ENCODE measurements at regions not wholly inside any gene's neighbourhood (a gene's known extent, or its start where the extent isn't known, plus 50 kb on each side); places are given as distances from the start of the nearest gene placed in this dataset.

- no peaks in the 10 kb centered on the region for H3F3A ChIP-seq (ENCODE audit: insufficient read depth, low read length, poor library complexity, severe bottlenecking)
- no peaks in the 10 kb centered on the region for H3K36me3 ChIP-seq (ENCODE audit: insufficient read depth, low read length)
- H3K4me2 ChIP-seq (ENCODE audit: low read length) = peak overlapping the region; percentile 11
- H3K9me2 ChIP-seq (ENCODE audit: insufficient read depth, low read length) = no peaks in the 10 kb centered on the region
- H3K27me3 ChIP-seq (ENCODE audit: insufficient read depth, low read depth, low read length) = no peaks in the 10 kb centered on the region
- no peak overlapping the region for H3K9ac ChIP-seq (ENCODE audit: low read length)
- peak overlapping the region; percentile 34 for H3K27ac ChIP-seq (ENCODE audit: low read length)
- H2AFZ ChIP-seq (ENCODE audit: low read depth, low read length) = peak overlapping the region; percentile 12
- no peaks in the 10 kb centered on the region for H3K79me2 ChIP-seq (replicated peaks; ENCODE audit: insufficient read depth, low read length)
- H3K4me3 ChIP-seq (ENCODE audit: low read length) = peak overlapping the region; percentile 0
- no peak for TF ChIP-seq MXI1 (conservative IDR thresholded peaks at IDR 0.05; ENCODE audit: poor library complexity, severe bottlenecking)
- peak; percentile 75 for TF ChIP-seq EP300 (conservative IDR thresholded peaks at IDR 0.05; ENCODE audit: poor library complexity, severe bottlenecking)
- TF ChIP-seq SMC3 (conservative IDR thresholded peaks at IDR 0.05; ENCODE audit: poor library complexity) = no peak
- no peak for TF ChIP-seq CTCF (IDR thresholded peaks at IDR 0.05; ENCODE audit: poor library complexity, severe bottlenecking)
- peak; percentile 28 for TF ChIP-seq REST (IDR thresholded peaks at IDR 0.05; ENCODE audit: borderline replicate concordance)
- no peaks in the 10 kb centered on the region for H4K20me1 ChIP-seq (ENCODE audit: insufficient read depth)
- no peaks in the 10 kb centered on the region for H3K9me3 ChIP-seq (ENCODE audit: low read length)
Observed at GRCh38 chr5:116953251-116953930, 378.8 kb upstream of the SEMA6A start.

- no peaks in the 10 kb centered on the region for H3F3A ChIP-seq (ENCODE audit: insufficient read depth, low read length, poor library complexity, severe bottlenecking)
- H3K27ac ChIP-seq (ENCODE audit: low read length) = no peak overlapping the region
- no peaks in the 10 kb centered on the region for H3K9me3 ChIP-seq (ENCODE audit: low read length)
- no peak for TF ChIP-seq POLR2AphosphoS5 (IDR thresholded peaks at IDR 0.05)
- TF ChIP-seq SMC3 (conservative IDR thresholded peaks at IDR 0.05; ENCODE audit: poor library complexity) = no peak
- no peak for TF ChIP-seq TAF1 (IDR thresholded peaks at IDR 0.05; ENCODE audit: low read depth)
- TF ChIP-seq RAD21 (conservative IDR thresholded peaks at IDR 0.05) = no peak
- no peak for TF ChIP-seq EP300 (conservative IDR thresholded peaks at IDR 0.05; ENCODE audit: poor library complexity, severe bottlenecking)
- TF ChIP-seq REST (IDR thresholded peaks at IDR 0.05; ENCODE audit: borderline replicate concordance) = no peak
- TF ChIP-seq MXI1 (conservative IDR thresholded peaks at IDR 0.05; ENCODE audit: poor library complexity, severe bottlenecking) = no peak
- no peak for TF ChIP-seq EZH2 (IDR thresholded peaks at IDR 0.05; ENCODE audit: borderline replicate concordance, insufficient read depth, low read length, poor library complexity, severe bottlenecking)
- TF ChIP-seq CTCF (IDR thresholded peaks at IDR 0.05; ENCODE audit: poor library complexity, severe bottlenecking) = no peak
- no peak overlapping the region for H2AFZ ChIP-seq (ENCODE audit: low read depth, low read length)
- H3K79me2 ChIP-seq (replicated peaks; ENCODE audit: insufficient read depth, low read length) = no peaks in the 10 kb centered on the region
- H3K9ac ChIP-seq (ENCODE audit: low read length) = no peak overlapping the region
- no peaks in the 10 kb centered on the region for H3K27me3 ChIP-seq (ENCODE audit: insufficient read depth, low read depth, low read length)
- H3K36me3 ChIP-seq (ENCODE audit: insufficient read depth, low read length) = no peaks in the 10 kb centered on the region
- no peaks in the 10 kb centered on the region for H4K20me1 ChIP-seq (ENCODE audit: insufficient read depth)
- no peaks in the 10 kb centered on the region for H3K9me2 ChIP-seq (ENCODE audit: insufficient read depth, low read length)
- no peak overlapping the region for H3K4me3 ChIP-seq (ENCODE audit: low read length)
- H3K4me2 ChIP-seq (ENCODE audit: low read length) = no peak overlapping the region
Observed at GRCh38 chr5:116951219-116951618, 376.6 kb upstream of the SEMA6A start.
